ENCODE measurements at regions not wholly inside any gene's neighbourhood (a gene's known extent, or its start where the extent isn't known, plus 50 kb on each side); places are given as distances from the start of the nearest gene placed in this dataset.
"Not testable (repeated sequence)": the region's sequence is repeated elsewhere in the genome, so short reads cannot be mapped to it uniquely, and the experiment has no call there.

- DNase-seq = no peak
Observed at GRCh38 chr6:90887764-90888163, 300.9 kb upstream of the MAP3K7 start.

GRCh38 chr6:90885611-90886056 is 298.8 kb upstream of the MAP3K7 start:
- DNase-seq = no peak

- DNase-seq = not testable (repeated sequence)
Observed at GRCh38 chr6:90885137-90885536, 298.3 kb upstream of the MAP3K7 start.

- DNase-seq = no peak
Observed at GRCh38 chr6:90877616-90878015, 290.7 kb upstream of the MAP3K7 start.

GRCh38 chr6:90874931-90875330 is 288.1 kb upstream of the MAP3K7 start:
- DNase-seq = no peak

- no peak for DNase-seq
Observed at GRCh38 chr6:90872981-90873380, 286.1 kb upstream of the MAP3K7 start.

GRCh38 chr6:90870561-90870960 is 283.7 kb upstream of the MAP3K7 start:
- DNase-seq = no peak

GRCh38 chr6:90868656-90869055 is 281.8 kb upstream of the MAP3K7 start:
- DNase-seq = no peak

- DNase-seq = no peak
Observed at GRCh38 chr6:90868256-90868655, 281.4 kb upstream of the MAP3K7 start.

GRCh38 chr6:90865513-90865912 is 278.6 kb upstream of the MAP3K7 start:
- no peak for DNase-seq

- DNase-seq = no peak
Observed at GRCh38 chr6:90863043-90863442, 276.2 kb upstream of the MAP3K7 start.

- no peak for DNase-seq
Observed at GRCh38 chr6:90860822-90861601, 274.1 kb upstream of the MAP3K7 start.

- no peak for DNase-seq
Observed at GRCh38 chr6:90859612-90860011, 272.7 kb upstream of the MAP3K7 start.

- DNase-seq = no peak
Observed at GRCh38 chr6:90859056-90859455, 272.2 kb upstream of the MAP3K7 start.

GRCh38 chr6:90849686-90850085 is 262.8 kb upstream of the MAP3K7 start:
- DNase-seq = no peak

GRCh38 chr6:90846824-90847223 is 260.0 kb upstream of the MAP3K7 start:
- no peak for DNase-seq

- peak; percentile 93 for DNase-seq
Observed at GRCh38 chr6:90835596-90836212, 248.8 kb upstream of the MAP3K7 start.

- no peak for DNase-seq
Observed at GRCh38 chr6:90829311-90829710, 242.4 kb upstream of the MAP3K7 start.

GRCh38 chr6:90820436-90820835 is 233.6 kb upstream of the MAP3K7 start:
- no peak for DNase-seq

GRCh38 chr6:90819483-90819882 is 232.6 kb upstream of the MAP3K7 start:
- DNase-seq = no peak

GRCh38 chr6:90818163-90818562 is 231.3 kb upstream of the MAP3K7 start:
- DNase-seq = no peak

GRCh38 chr6:90816764-90817163 is 229.9 kb upstream of the MAP3K7 start:
- no peak for DNase-seq

GRCh38 chr6:90811596-90812226 is 224.8 kb upstream of the MAP3K7 start:
- DNase-seq = peak; percentile 98

- DNase-seq = no peak
Observed at GRCh38 chr6:90809035-90809434, 222.2 kb upstream of the MAP3K7 start.

Data from NCI-H774 (cell line).